ENCODE measurements at regions not wholly inside any gene's neighbourhood (a gene's known extent, or its start where the extent isn't known, plus 50 kb on each side); places are given as distances from the start of the nearest gene placed in this dataset.

DNA sequence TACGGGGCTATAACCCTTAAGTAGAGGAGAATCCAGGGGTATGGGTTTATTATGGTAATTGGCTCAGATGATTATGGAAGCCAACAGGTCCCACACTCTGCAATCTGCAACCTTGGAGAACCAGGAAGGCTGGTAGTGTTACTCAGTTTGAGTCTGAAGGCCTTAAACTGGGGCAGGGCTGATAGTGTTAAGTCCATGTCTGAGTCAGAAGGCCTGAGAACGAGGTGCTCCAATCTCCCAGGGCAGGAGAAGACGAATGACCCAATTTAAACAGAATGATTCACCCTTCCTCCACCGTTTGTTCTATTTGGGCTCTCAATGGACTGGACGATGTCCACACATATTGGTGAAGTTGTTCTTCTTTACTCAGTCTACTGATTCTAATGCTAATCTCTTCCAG, 244.5 kb upstream of the PTER start:
- Histone ChIP-seq H3K9me3 (no peaks in the 10 kb centered on the region; the same call in 1 of the 2 replicates), H3K27me3 (replicated peaks; ENCODE audit: control insufficient read depth, insufficient read depth, low read length) (no peaks in the 10 kb centered on the region), H3K4me3 (ENCODE audit: low read depth, low read length) (no peak overlapping the region), H3K4me1 (peaks cover 14% of the 10 kb centered on the region), H3K36me3 (ENCODE audit: control insufficient read depth, insufficient read depth, low read length) (no peaks in the 10 kb centered on the region)
- no TSS peak for BruUV-seq (replicated peaks)
- Mint-ChIP-seq H3K4me3 (ENCODE audit: unreplicated experiment) (no peak overlapping the region), H3K27me3 (ENCODE audit: insufficient read depth, unreplicated experiment) (no peaks in the 10 kb centered on the region), H3K27ac (ENCODE audit: unreplicated experiment) (no peak overlapping the region), H3K9me3 (ENCODE audit: unreplicated experiment) (peaks cover 12% of the 10 kb centered on the region), H3K36me3 (ENCODE audit: insufficient read depth, unreplicated experiment) (no peaks in the 10 kb centered on the region), H3K4me1 (ENCODE audit: low read depth, unreplicated experiment) (no peaks in the 10 kb centered on the region)
- ChIA-PET CTCF (no interaction called here), POLR2A (no interaction called here)
- intact Hi-C loops (cut with micrococcal nuclease; ENCODE audit: unreplicated experiment), result no loop called here
- no peak for DNase-seq
- TF ChIP-seq, protein P1, sequence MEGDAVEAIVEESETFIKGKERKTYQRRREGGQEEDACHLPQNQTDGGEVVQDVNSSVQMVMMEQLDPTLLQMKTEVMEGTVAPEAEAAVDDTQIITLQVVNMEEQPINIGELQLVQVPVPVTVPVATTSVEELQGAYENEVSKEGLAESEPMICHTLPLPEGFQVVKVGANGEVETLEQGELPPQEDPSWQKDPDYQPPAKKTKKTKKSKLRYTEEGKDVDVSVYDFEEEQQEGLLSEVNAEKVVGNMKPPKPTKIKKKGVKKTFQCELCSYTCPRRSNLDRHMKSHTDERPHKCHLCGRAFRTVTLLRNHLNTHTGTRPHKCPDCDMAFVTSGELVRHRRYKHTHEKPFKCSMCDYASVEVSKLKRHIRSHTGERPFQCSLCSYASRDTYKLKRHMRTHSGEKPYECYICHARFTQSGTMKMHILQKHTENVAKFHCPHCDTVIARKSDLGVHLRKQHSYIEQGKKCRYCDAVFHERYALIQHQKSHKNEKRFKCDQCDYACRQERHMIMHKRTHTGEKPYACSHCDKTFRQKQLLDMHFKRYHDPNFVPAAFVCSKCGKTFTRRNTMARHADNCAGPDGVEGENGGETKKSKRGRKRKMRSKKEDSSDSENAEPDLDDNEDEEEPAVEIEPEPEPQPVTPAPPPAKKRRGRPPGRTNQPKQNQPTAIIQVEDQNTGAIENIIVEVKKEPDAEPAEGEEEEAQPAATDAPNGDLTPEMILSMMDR (IDR thresholded peaks at IDR 0.05; ENCODE audit: insufficient read depth in 1 of 2, low read depth in 1 of 2, low read length in 1 of 2, severe bottlenecking in 1 of 2, unreplicated experiment in 1 of 2), result no peak

DNA sequence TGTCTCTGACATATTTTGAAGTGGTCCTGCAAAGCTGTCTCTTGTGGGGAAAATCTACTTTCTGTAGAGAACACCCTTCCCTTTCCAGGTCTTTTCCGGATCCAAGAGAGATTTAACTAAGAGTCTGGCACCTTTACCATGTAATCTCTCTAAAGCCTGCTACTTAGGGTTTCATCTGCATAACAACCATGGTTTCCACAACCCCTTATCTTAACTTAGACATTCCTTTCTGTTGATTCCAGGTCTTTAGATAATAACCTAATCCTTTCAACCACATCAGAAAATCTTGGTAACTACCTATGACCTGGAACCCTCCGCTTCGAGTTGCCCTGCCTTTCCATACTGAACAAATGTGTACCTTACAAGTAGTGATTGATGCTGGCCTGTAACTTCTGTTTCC, 243.6 kb upstream of the PTER start:
- Histone ChIP-seq H3K4me1 (peaks cover 14% of the 10 kb centered on the region), H3K9me3 (no peaks in the 10 kb centered on the region; the same call in 1 of the 2 replicates), H3K27me3 (replicated peaks; ENCODE audit: control insufficient read depth, insufficient read depth, low read length) (no peaks in the 10 kb centered on the region), H3K36me3 (ENCODE audit: control insufficient read depth, insufficient read depth, low read length) (no peaks in the 10 kb centered on the region), H3K4me3 (ENCODE audit: low read depth, low read length) (no peak overlapping the region)
- no peak for DNase-seq
- Mint-ChIP-seq H3K27ac (ENCODE audit: unreplicated experiment) (no peak overlapping the region), H3K36me3 (ENCODE audit: insufficient read depth, unreplicated experiment) (no peaks in the 10 kb centered on the region), H3K4me3 (ENCODE audit: unreplicated experiment) (no peak overlapping the region), H3K27me3 (ENCODE audit: insufficient read depth, unreplicated experiment) (no peaks in the 10 kb centered on the region), H3K4me1 (ENCODE audit: low read depth, unreplicated experiment) (no peaks in the 10 kb centered on the region), H3K9me3 (ENCODE audit: unreplicated experiment) (peaks cover 13% of the 10 kb centered on the region)
- intact Hi-C loops (cut with micrococcal nuclease; ENCODE audit: unreplicated experiment), result no loop called here
- BruUV-seq (replicated peaks), result no TSS peak
- ChIA-PET CTCF (no interaction called here), POLR2A (no interaction called here)
- TF ChIP-seq, protein P1 (IDR thresholded peaks at IDR 0.05; ENCODE audit: insufficient read depth in 1 of 2, low read depth in 1 of 2, low read length in 1 of 2, severe bottlenecking in 1 of 2, unreplicated experiment in 1 of 2), result no peak

DNA sequence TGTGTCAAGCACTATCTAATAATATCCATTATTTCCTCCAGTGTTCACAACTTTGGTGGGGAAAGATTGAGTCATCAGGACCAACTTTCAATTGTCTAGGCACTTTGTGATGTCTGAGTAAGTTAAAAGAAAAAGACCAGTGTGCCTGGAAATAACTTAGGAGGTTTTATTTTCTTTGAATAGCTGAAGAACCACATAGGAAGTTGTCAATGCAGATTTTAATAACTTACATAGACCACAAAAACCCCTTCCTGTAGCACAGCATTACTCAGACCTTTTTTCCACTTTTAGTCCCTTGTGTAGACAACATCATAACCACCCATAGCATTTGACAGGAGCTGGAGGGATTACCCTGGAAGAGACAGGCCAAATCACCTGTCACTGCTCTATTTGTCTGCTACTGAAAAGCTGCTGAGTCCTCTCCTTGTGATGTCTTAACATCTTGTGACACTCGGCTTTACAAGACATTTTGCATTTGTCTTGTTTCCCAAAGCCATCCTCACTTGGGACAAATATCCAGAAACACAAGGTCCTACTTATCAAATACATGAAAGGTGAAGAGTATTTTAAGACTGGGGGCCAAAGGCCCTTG, 241.5 kb upstream of the PTER start:
- H3K27me3 Mint-ChIP-seq (ENCODE audit: insufficient read depth, unreplicated experiment), result no peaks in the 10 kb centered on the region
- no peak overlapping the region for H3K27ac Mint-ChIP-seq (ENCODE audit: unreplicated experiment)
- H3K36me3 Mint-ChIP-seq (ENCODE audit: insufficient read depth, unreplicated experiment), result no peaks in the 10 kb centered on the region
- no peak overlapping the region for H3K4me3 Mint-ChIP-seq (ENCODE audit: unreplicated experiment)
- peaks cover 13% of the 10 kb centered on the region for H3K9me3 Mint-ChIP-seq (ENCODE audit: unreplicated experiment)
- Histone ChIP-seq H3K36me3 (ENCODE audit: control insufficient read depth, insufficient read depth, low read length) (no peaks in the 10 kb centered on the region), H3K9me3 (no peaks in the 10 kb centered on the region; the same call in 1 of the 2 replicates), H3K4me3 (ENCODE audit: low read depth, low read length) (no peak overlapping the region), H3K4me1 (peaks cover 14% of the 10 kb centered on the region), H3K27me3 (replicated peaks; ENCODE audit: control insufficient read depth, insufficient read depth, low read length) (no peaks in the 10 kb centered on the region)
- no peak for DNase-seq
- BruUV-seq (replicated peaks), result no TSS peak
- CTCF ChIA-PET, result no interaction called here
- H3K4me1 Mint-ChIP-seq (ENCODE audit: low read depth, unreplicated experiment), result no peaks in the 10 kb centered on the region
- TF ChIP-seq, protein P1 (IDR thresholded peaks at IDR 0.05; ENCODE audit: insufficient read depth in 1 of 2, low read depth in 1 of 2, low read length in 1 of 2, severe bottlenecking in 1 of 2, unreplicated experiment in 1 of 2), result no peak
- intact Hi-C loops (cut with micrococcal nuclease; ENCODE audit: unreplicated experiment), result no loop called here
- POLR2A ChIA-PET, result no interaction called here

Measured in Caco-2 (cell line).